ENCODE measurements at regions not wholly inside any gene's neighbourhood (a gene's known extent, or its start where the extent isn't known, plus 50 kb on each side); places are given as distances from the start of the nearest gene placed in this dataset.
"Not testable (repeated sequence)": the region's sequence is repeated elsewhere in the genome, so short reads cannot be mapped to it uniquely, and the experiment has no call there.

GRCh38 chr16:58807276-58807675, 73.2 kb upstream of the GOT2 start:
- H3K4me1 Mint-ChIP-seq, result no peaks in the 10 kb centered on the region
- no peak for DNase-seq (ENCODE audit: low spot score in 2 of 2, unreplicated experiment in 2 of 2)
- no peak for TF ChIP-seq CTCF (IDR thresholded peaks at IDR 0.05; ENCODE audit: unreplicated experiment)
- H3K27me3 Mint-ChIP-seq (ENCODE audit: low read depth), result peaks cover 2% of the 10 kb centered on the region
- H3K36me3 Mint-ChIP-seq, result no peaks in the 10 kb centered on the region
- H3K27ac Mint-ChIP-seq, result no peak overlapping the region
- H3K4me3 Mint-ChIP-seq, result no peak overlapping the region
- H3K9me3 Mint-ChIP-seq, result peaks cover 30% of the 10 kb centered on the region

GRCh38 chr16:58801838-58802237, 67.7 kb upstream of the GOT2 start:
- Mint-ChIP-seq H3K27me3 (ENCODE audit: low read depth) (peaks cover 4% of the 10 kb centered on the region), H3K9me3 (peaks cover 56% of the 10 kb centered on the region), H3K27ac (no peak overlapping the region), H3K36me3 (no peaks in the 10 kb centered on the region), H3K4me3 (no peak overlapping the region), H3K4me1 (no peaks in the 10 kb centered on the region)
- no peak for DNase-seq (ENCODE audit: low spot score in 2 of 2, unreplicated experiment in 2 of 2)
- TF ChIP-seq CTCF (IDR thresholded peaks at IDR 0.05; ENCODE audit: unreplicated experiment), result no peak

GRCh38 chr16:58797137-58797801, 63.2 kb upstream of the GOT2 start:
- Mint-ChIP-seq H3K27me3 (ENCODE audit: low read depth) (peaks cover 4% of the 10 kb centered on the region), H3K4me1 (no peaks in the 10 kb centered on the region), H3K36me3 (no peaks in the 10 kb centered on the region), H3K4me3 (no peak overlapping the region), H3K27ac (no peak overlapping the region), H3K9me3 (peaks cover 25% of the 10 kb centered on the region)
- no peak for TF ChIP-seq CTCF (IDR thresholded peaks at IDR 0.05; ENCODE audit: unreplicated experiment)
- DNase-seq (ENCODE audit: low spot score in 2 of 2, unreplicated experiment in 2 of 2), result no peak

- no peaks in the 10 kb centered on the region for H3K4me1 Mint-ChIP-seq
- H3K4me3 Mint-ChIP-seq, result no peak overlapping the region
- DNase-seq (ENCODE audit: low spot score in 2 of 2, unreplicated experiment in 2 of 2), result no peak
- peaks cover 4% of the 10 kb centered on the region for H3K27me3 Mint-ChIP-seq (ENCODE audit: low read depth)
- no peaks in the 10 kb centered on the region for H3K9me3 Mint-ChIP-seq
- H3K27ac Mint-ChIP-seq, result no peak overlapping the region
- H3K36me3 Mint-ChIP-seq, result no peaks in the 10 kb centered on the region
- no peak for TF ChIP-seq CTCF (IDR thresholded peaks at IDR 0.05; ENCODE audit: unreplicated experiment)
These were observed 59.2 kb upstream of the GOT2 start for GRCh38 chr16:58793366-58793765.

- Mint-ChIP-seq H3K36me3 (no peaks in the 10 kb centered on the region), H3K4me1 (no peaks in the 10 kb centered on the region), H3K9me3 (no peaks in the 10 kb centered on the region), H3K4me3 (no peak overlapping the region), H3K27ac (no peak overlapping the region), H3K27me3 (ENCODE audit: low read depth) (peaks cover 3% of the 10 kb centered on the region)
- no peak for DNase-seq (ENCODE audit: low spot score in 2 of 2, unreplicated experiment in 2 of 2)
- TF ChIP-seq CTCF (IDR thresholded peaks at IDR 0.05; ENCODE audit: unreplicated experiment), result no peak
These were observed 58.1 kb upstream of the GOT2 start for GRCh38 chr16:58792188-58792587.

GRCh38 chr16:58790816-58791557, 56.9 kb upstream of the GOT2 start:
- DNase-seq (ENCODE audit: low spot score in 2 of 2, unreplicated experiment in 2 of 2); H3K36me3 Mint-ChIP-seq; H3K9me3 Mint-ChIP-seq; H3K27me3 Mint-ChIP-seq (ENCODE audit: low read depth); H3K4me3 Mint-ChIP-seq; H3K27ac Mint-ChIP-seq; H3K4me1 Mint-ChIP-seq: not testable (repeated sequence)
